Left lung (tissue), 4 donors: ENCODE measurements at regions not wholly inside any gene's neighbourhood (a gene's known extent, or its start where the extent isn't known, plus 50 kb on each side); places are given as distances from the start of the nearest gene placed in this dataset.

Source experiments
- ATAC-seq: fragments of 200-7000 bp; cut with Tn5 transposase; one replicate; pipeline ENCODE4 v1.9.1; 2020; ENCODE audit warnings: moderate library complexity
- DNase-seq, 4 donors: peaks; one replicate each; pipeline ENCODE4 v3.0.0-alpha.2; 2013 to 2020
- H3K27ac ChIP-seq, 2 donors: fragments of 200-600 bp; sonication (generic) in 1 of 2; one replicate each; pipeline versions ENCODE4 v1.5.0 to v1.8.0; 2020 to 2021
- H3K27me3 ChIP-seq, 2 donors: fragments of 200-600 bp; sonication (generic) in 1 of 2; one replicate each; pipeline versions ENCODE4 v1.5.0 to v1.8.0; 2020 to 2021
- H3K36me3 ChIP-seq, 2 donors: fragments of 200-600 bp; sonication (generic) in 1 of 2; one replicate each; pipeline versions ENCODE4 v1.5.0 to v1.8.0; 2020 to 2021
- H3K4me1 ChIP-seq, 2 donors: fragments of 200-600 bp; one replicate each; pipeline ENCODE4 v1.8.0; 2021
- H3K4me3 ChIP-seq, 2 donors: fragments of 200-600 bp; sonication (generic) in 1 of 2; one replicate each; pipeline versions ENCODE4 v1.5.0 to v1.8.0; 2020 to 2021; ENCODE audit warnings: mild to moderate bottlenecking in 1 of 2
- H3K9me3 ChIP-seq, 2 donors: fragments of 200-600 bp; sonication (generic) in 1 of 2; one replicate each; pipeline versions ENCODE4 v1.5.0 to v1.8.0; 2020 to 2021
- intact Hi-C, 2 donors: fragments of 100-400 bp; cut with DNase I; formaldehyde crosslinking; loops; one replicate each; pipeline versions ENCODE4 v1.11.2 to v1.14.2; 2022
- TF ChIP-seq, protein P1 (sequence below), 2 donors: fragments of 200-600 bp; sonication (generic) in 1 of 2; IDR thresholded peaks; one replicate each; pipeline versions ENCODE4 v1.5.0 to v1.8.0; 2021; ENCODE audit warnings: antibody characterized with exemption in 2 of 2
- donor health status: DM: no; HTN: yes; CAD: no.
- donor health status: DM: no; HTN: no; CAD: no.

- peaks cover 44 to 85% of the 10 kb centered on the region in 2 donors for H3K4me1 ChIP-seq
These were observed 260.5 kb upstream of the KLF14 start for GRCh38 chr7:130994378-130995115.

DNA sequence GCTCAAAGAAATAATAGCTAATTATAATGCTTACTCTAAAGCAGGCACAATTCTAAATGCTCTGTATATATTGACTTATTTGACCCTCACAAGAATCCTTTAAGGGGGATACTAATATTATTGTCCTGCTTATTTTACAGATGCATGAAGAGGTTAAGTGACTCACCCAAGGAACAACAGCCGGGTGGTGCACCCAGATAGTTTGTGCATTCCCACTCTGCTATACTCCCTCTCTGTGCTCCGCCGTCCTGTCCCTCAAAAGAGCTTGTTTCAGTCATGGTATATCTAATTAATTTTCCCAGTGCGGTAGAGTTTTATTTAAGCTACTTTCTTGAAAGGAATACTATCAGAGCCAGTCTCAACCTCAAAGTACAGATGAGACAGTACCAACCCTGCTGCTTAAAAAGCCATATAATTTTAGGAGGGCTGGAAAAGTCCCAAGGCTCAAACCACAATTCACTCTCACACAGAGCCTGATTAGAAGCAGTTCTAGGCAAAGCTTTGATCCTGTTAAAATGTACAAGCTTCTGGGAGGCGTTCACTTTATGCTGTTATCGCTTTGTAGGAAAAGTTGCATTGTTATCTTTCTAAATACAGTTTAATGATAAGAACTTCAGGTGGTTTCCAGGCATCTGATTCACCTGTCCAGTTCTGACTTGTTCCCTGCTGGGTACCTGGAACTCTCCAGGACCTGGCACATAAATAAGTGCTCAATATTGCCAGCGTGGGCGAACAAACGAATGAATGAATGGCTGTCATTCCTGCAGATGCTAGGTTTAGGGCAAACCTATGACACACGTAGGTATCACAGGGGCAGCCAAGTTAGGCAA, 261.5 kb upstream of the KLF14 start:
- intact Hi-C loops: no loop called here
- TF ChIP-seq, protein P1, sequence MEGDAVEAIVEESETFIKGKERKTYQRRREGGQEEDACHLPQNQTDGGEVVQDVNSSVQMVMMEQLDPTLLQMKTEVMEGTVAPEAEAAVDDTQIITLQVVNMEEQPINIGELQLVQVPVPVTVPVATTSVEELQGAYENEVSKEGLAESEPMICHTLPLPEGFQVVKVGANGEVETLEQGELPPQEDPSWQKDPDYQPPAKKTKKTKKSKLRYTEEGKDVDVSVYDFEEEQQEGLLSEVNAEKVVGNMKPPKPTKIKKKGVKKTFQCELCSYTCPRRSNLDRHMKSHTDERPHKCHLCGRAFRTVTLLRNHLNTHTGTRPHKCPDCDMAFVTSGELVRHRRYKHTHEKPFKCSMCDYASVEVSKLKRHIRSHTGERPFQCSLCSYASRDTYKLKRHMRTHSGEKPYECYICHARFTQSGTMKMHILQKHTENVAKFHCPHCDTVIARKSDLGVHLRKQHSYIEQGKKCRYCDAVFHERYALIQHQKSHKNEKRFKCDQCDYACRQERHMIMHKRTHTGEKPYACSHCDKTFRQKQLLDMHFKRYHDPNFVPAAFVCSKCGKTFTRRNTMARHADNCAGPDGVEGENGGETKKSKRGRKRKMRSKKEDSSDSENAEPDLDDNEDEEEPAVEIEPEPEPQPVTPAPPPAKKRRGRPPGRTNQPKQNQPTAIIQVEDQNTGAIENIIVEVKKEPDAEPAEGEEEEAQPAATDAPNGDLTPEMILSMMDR (IDR thresholded peaks at IDR 0.05): no peak
- peak; percentile 24 for ATAC-seq
- Histone ChIP-seq H3K27ac (peak overlapping the region; percentile 74 to 80), H3K4me3 (no peak overlapping the region), H3K27me3 (no peaks in the 10 kb centered on the region), H3K4me1 (peaks cover 52 to 86% of the 10 kb centered on the region in 2 donors), H3K36me3 (no peaks in the 10 kb centered on the region), H3K9me3 (no peaks in the 10 kb centered on the region)
- DNase-seq: no peak

More at GRCh38 chr7:130994378-130995115, 260.5 kb upstream of the KLF14 start:
- Histone ChIP-seq H3K27me3 (no peaks in the 10 kb centered on the region), H3K27ac (peak overlapping the region; percentile 74 to 80), H3K4me3 (no peak overlapping the region), H3K9me3 (no peaks in the 10 kb centered on the region), H3K36me3 (no peaks in the 10 kb centered on the region)
- DNase-seq (peak in 1 of 4 donors; percentile 54), ATAC-seq (peak; percentile 54)
- intact Hi-C loops: no loop called here
- TF ChIP-seq, protein P1 (IDR thresholded peaks at IDR 0.05): no peak

DNA sequence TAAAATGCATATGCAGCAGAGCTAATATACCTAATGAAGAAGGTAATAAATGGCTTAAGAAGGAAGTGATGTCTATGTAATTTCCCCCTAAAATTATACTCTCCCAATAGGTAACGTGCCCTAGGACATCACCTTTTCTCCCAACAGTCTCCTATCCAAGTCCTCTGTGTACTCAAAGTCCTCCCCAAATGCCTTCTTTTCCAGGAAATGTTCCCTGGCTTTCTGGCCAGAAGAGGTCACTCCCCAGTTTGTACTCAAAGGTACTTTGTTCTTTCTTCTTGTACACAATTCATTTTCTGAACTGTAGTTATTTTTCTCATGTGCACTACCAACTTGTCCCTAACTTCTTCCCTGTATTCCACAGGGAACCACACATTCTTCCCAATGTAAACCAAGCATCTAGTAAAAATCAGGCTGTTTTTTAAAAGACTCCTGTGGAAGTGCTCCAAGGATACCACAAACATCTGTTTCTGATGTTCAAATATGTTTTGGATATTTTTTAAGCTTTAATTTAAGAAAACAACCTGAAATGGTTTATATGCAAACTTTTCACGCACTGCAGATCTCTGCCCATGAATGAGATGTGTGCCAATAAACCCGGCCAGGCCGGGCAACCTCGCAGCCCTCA, 262.3 kb upstream of the KLF14 start:
- Histone ChIP-seq H3K27ac (peak overlapping the region; percentile 74 to 80), H3K9me3 (no peaks in the 10 kb centered on the region), H3K36me3 (no peaks in the 10 kb centered on the region), H3K4me3 (no peak overlapping the region), H3K27me3 (no peaks in the 10 kb centered on the region), H3K4me1 (peaks cover 53 to 78% of the 10 kb centered on the region in 2 donors)
- DNase-seq (no peak), ATAC-seq (peak; percentile 42)
- TF ChIP-seq, protein P1 (IDR thresholded peaks at IDR 0.05): no peak
- intact Hi-C loops: no loop called here

- Histone ChIP-seq H3K9me3 (no peaks in the 10 kb centered on the region), H3K36me3 (peaks cover 0 to under 1% of the 10 kb centered on the region in 2 donors), H3K4me1 (peaks cover 53 to 73% of the 10 kb centered on the region in 2 donors), H3K27ac (peak overlapping the region; percentile 74 to 80), H3K4me3 (no peak overlapping the region), H3K27me3 (no peaks in the 10 kb centered on the region)
- DNase-seq: peak in 1 of 4 donors; percentile 67
- peak; percentile 67 for ATAC-seq
- intact Hi-C loops: no loop called here
- TF ChIP-seq, protein P1 (IDR thresholded peaks at IDR 0.05): no peak
These were observed 262.8 kb upstream of the KLF14 start for GRCh38 chr7:130996833-130997231.
